BE2C (cell line): ENCODE measurements at regions not wholly inside any gene's neighbourhood (a gene's known extent, or its start where the extent isn't known, plus 50 kb on each side); places are given as distances from the start of the nearest gene placed in this dataset.

Experiments used
- DNase-seq: peaks from one replicate; pipeline ENCODE4 v3.0.0-alpha.2; 2020
- H3K27me3 ChIP-seq: fragments of 250-450 bp; sonication (Bioruptor Pico); 2 replicates; pipeline ENCODE4 v1.5.1; 2020; ENCODE audit warnings: mild to moderate bottlenecking
- H3K36me3 ChIP-seq: fragments of 250-450 bp; sonication (Bioruptor Pico); 2 replicates; pipeline ENCODE4 v1.5.1; 2020; ENCODE audit warnings: mild to moderate bottlenecking
- H3K4me1 ChIP-seq: fragments of 250-450 bp; sonication (Bioruptor Pico); 2 replicates; pipeline ENCODE4 v1.5.1; 2020
- H3K4me3 ChIP-seq: 2 replicates; pipeline ENCODE4 v1.5.1; 2011; ENCODE audit warnings: low read depth, low read length
- H3K9me3 ChIP-seq: fragments of 250-450 bp; sonication (Bioruptor Pico); 2 replicates; pipeline ENCODE4 v1.5.1; 2020
- TF ChIP-seq, protein P1 (sequence below): IDR thresholded peaks from 2 replicates; pipeline ENCODE4 v1.5.1; 2012; ENCODE audit warnings: mild to moderate bottlenecking, low read depth, low read length

DNA sequence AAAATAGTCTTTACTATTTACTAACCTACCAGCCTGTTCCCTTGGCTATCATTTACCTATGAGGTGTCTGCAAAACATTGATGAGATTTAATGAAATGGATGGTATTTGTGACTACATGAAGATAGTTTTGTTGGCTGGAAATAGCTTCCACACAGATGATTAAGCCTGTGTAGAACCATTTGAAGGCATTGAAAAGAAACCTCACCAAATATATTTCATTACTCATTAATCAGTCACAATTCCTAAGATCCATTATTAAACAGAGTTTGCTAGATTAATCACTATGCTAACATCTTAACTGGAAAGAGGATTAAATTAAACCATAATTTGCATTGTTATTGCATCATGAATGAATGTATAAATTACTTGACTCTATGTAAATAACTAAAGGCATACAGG lies 560.3 kb downstream of the BMP2 start:
- DNase-seq = no peak
- Histone ChIP-seq H3K27me3 (no peaks in the 10 kb centered on the region), H3K9me3 (no peaks in the 10 kb centered on the region), H3K4me1 (no peaks in the 10 kb centered on the region), H3K36me3 (no peaks in the 10 kb centered on the region), H3K4me3 (no peak overlapping the region)
- TF ChIP-seq, protein P1, sequence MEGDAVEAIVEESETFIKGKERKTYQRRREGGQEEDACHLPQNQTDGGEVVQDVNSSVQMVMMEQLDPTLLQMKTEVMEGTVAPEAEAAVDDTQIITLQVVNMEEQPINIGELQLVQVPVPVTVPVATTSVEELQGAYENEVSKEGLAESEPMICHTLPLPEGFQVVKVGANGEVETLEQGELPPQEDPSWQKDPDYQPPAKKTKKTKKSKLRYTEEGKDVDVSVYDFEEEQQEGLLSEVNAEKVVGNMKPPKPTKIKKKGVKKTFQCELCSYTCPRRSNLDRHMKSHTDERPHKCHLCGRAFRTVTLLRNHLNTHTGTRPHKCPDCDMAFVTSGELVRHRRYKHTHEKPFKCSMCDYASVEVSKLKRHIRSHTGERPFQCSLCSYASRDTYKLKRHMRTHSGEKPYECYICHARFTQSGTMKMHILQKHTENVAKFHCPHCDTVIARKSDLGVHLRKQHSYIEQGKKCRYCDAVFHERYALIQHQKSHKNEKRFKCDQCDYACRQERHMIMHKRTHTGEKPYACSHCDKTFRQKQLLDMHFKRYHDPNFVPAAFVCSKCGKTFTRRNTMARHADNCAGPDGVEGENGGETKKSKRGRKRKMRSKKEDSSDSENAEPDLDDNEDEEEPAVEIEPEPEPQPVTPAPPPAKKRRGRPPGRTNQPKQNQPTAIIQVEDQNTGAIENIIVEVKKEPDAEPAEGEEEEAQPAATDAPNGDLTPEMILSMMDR = no peak

DNA sequence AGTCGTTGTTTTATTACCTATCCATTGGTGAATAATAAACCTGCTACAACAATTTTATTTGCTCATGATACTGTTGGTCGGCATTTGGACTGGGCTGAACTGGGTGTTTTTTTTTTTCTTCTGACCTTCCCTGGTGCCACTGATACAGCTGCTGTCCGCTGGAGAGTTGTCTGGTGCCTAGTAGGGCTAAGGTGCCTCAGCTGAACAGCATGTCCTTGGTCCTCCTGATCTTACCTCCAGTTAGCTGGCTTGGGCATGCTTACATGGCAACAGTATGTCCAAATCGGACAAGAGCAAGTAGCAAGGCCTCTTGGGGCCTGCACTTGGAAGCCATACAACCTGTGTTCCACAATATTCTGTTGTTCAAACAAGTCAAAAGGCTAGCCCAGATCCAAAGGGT lies 563.4 kb downstream of the BMP2 start:
- Histone ChIP-seq H3K4me1 (no peaks in the 10 kb centered on the region), H3K9me3 (no peaks in the 10 kb centered on the region), H3K27me3 (no peaks in the 10 kb centered on the region), H3K4me3 (no peak overlapping the region), H3K36me3 (no peaks in the 10 kb centered on the region)
- no peak for DNase-seq
- TF ChIP-seq, protein P1 = no peak

DNA sequence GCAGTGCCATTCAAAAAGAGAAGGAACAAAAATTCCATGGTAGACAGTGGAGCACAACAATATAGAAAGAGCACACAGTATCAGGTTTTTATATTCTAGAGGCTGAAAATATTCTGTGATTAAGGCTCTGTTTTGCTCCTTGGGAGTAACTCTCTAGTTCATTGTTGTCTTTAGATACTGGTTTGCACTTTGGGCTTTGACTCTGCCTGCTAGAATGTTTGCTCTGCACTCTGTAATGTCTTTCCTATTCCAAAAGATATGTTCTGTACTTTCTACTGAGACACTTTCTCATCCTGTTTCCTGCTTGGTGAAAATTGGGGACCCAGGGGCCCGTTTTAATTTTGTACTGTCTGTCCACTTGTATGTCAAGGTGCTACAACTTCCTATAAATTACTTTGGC lies 564.7 kb downstream of the BMP2 start:
- TF ChIP-seq, protein P1 = no peak

DNA sequence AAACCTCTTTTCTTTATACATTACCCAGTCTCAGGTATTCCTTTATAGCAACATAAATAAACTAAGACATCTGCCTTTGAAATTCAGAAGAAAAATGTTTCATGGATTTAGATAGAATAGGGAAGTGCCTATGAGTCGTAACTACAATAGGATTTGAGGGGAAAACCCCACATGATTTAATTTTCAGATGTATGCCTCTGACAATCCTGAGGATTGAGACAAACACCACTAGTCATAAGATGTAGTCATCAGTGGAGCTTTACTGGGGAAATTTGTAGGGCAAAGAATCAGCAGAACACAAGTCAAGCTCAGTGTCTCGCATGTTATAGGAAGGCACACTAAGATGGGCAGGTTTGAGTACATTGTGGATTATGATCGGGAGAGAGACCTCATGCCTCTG lies 566.4 kb downstream of the BMP2 start:
- H3K4me3 ChIP-seq = no peak overlapping the region
- no peaks in the 10 kb centered on the region for H3K9me3 ChIP-seq
- no peaks in the 10 kb centered on the region for H3K36me3 ChIP-seq
- no peaks in the 10 kb centered on the region for H3K4me1 ChIP-seq
- H3K27me3 ChIP-seq = no peaks in the 10 kb centered on the region
- no peak for DNase-seq
- TF ChIP-seq, protein P1 = no peak

More for the DNA sequence above, 564.7 kb downstream of the BMP2 start:
- H3K9me3 ChIP-seq = no peaks in the 10 kb centered on the region
- no peak overlapping the region for H3K4me3 ChIP-seq
- no peaks in the 10 kb centered on the region for H3K4me1 ChIP-seq
- no peaks in the 10 kb centered on the region for H3K36me3 ChIP-seq
- DNase-seq = no peak
- H3K27me3 ChIP-seq = no peaks in the 10 kb centered on the region

DNA sequence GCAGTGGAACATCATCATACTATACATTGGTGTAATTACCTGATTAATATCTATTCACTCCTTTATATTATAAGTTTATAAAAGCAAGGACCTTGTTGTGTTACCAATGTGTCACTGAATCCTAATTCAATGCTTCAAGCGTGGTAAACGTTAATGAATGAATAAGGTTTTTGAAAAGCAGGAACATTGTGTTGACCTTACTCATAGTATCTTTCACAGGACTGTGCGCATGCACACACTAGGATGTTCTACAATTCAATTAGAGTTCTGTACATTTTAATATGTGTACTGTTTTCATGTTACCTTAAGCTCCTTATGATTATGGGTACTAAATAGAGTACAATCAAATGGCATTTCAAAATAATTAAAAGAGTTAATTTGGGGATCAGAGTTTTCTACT lies 578.5 kb downstream of the BMP2 start:
- H3K36me3 ChIP-seq = no peaks in the 10 kb centered on the region
- TF ChIP-seq, protein P1 = no peak
- H3K4me1 ChIP-seq = no peaks in the 10 kb centered on the region
- no peak overlapping the region for H3K4me3 ChIP-seq
- H3K27me3 ChIP-seq = no peaks in the 10 kb centered on the region
- no peak for DNase-seq
- H3K9me3 ChIP-seq = no peaks in the 10 kb centered on the region

DNA sequence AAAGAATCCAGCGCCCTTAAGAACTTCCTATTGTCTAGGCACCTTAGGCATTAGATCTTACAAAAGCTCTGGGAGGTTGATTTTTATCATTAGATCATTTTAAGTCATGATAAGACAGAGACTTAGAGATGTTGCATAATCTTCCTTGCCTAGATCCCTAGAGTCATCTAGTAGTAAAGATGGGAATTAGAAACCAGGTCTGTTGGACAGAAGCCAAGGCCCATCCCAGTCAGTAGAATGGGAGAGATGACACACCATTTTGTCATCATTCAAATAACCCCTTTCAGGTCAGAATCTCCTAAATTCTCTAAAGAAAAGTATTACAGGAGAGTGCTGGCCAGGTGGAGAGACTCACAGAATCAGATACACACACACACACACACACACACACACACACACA lies 579.1 kb downstream of the BMP2 start:
- Histone ChIP-seq H3K4me1 (no peaks in the 10 kb centered on the region), H3K9me3 (no peaks in the 10 kb centered on the region), H3K27me3 (no peaks in the 10 kb centered on the region), H3K36me3 (no peaks in the 10 kb centered on the region), H3K4me3 (no peak overlapping the region)
- DNase-seq = no peak
- TF ChIP-seq, protein P1 = no peak
